ENCODE measurements at regions not wholly inside any gene's neighbourhood (a gene's known extent, or its start where the extent isn't known, plus 50 kb on each side); places are given as distances from the start of the nearest gene placed in this dataset.

GRCh38 chr6:71388068-71388744, 99.6 kb downstream of the OGFRL1 start:
- dilution Hi-C loops (cut with MboI; ENCODE audit: extremely low pct_ligation_motif_present, low sequenced_read_pairs), result loop anchor here (25.0 kb wide), 1 partner anchor 124 kb away; no protein-coding TSS in a partner anchor
- DNase-seq (ENCODE audit: low read depth, low spot score) (no peak), FAIRE-seq (no peak)
- Histone ChIP-seq H2AFZ (ENCODE audit: low read depth, low read length) (no peak overlapping the region), H3K27ac (ENCODE audit: insufficient read depth, low read depth, low read length) (no peak overlapping the region), H3K27me3 (ENCODE audit: control insufficient read depth in 2 of 2, insufficient read depth in 2 of 2, low read length in 2 of 2) (no peaks in the 10 kb centered on the region), H3K36me3 (ENCODE audit: control insufficient read depth in 2 of 2, extremely low read depth in 1 of 2, insufficient read depth in 2 of 2, low read length in 2 of 2) (peaks cover 0 to under 1% of the 10 kb centered on the region in 2 experiments), H3K4me1 (ENCODE audit: control insufficient read depth, extremely low read depth, insufficient read depth, low read length) (peaks cover 68% of the 10 kb centered on the region), H3K9me3 (replicated peaks; ENCODE audit: control insufficient read depth, insufficient read depth, low read length) (no peaks in the 10 kb centered on the region), H4K20me1 (replicated peaks; ENCODE audit: control insufficient read depth, extremely low read depth, insufficient read depth, low read length) (no peaks in the 10 kb centered on the region), H3K79me2 (ENCODE audit: control insufficient read depth, insufficient read depth, low read length) (peaks cover 46% of the 10 kb centered on the region), H3K9ac (replicated peaks; ENCODE audit: extremely low read depth, insufficient read depth, low read length) (no peak overlapping the region), H3K4me3 (replicated peaks in 1 of 3; ENCODE audit: insufficient read depth in 1 of 3, low read depth in 1 of 3, low read length in 3 of 3) (no peak overlapping the region), H3K9me1 (replicated peaks; ENCODE audit: control insufficient read depth, extremely low read depth, insufficient read depth, low read length) (no peaks in the 10 kb centered on the region), H3K4me2 (ENCODE audit: insufficient read depth, low read length) (no peak overlapping the region)
- TF ChIP-seq POLR2A (IDR thresholded peaks at IDR 0.05; ENCODE audit: low read depth, low read length), result no peak
- peak; percentile 12 for TF ChIP-seq JUN (IDR thresholded peaks at IDR 0.05; ENCODE audit: borderline replicate concordance, insufficient read depth, insufficient read length, low read depth)
- no peak for TF ChIP-seq CTCF (IDR thresholded peaks at IDR 0.05; ENCODE audit: extremely low read depth in 1 of 2, insufficient read depth in 1 of 2, low read depth in 1 of 2, low read length in 2 of 2)
- ChIA-PET CTCF (interaction anchor here (1.2 to 11.0 kb wide), 8 partner anchors 12 to 122 kb away, joined by 3 to 130 read pairs (median 6); no protein-coding TSS in a partner anchor), POLR2A (no interaction called here)
- BruUV-seq (replicated peaks), result no TSS peak
- intact Hi-C loops (cut with micrococcal nuclease), result loop anchor here (10.0 kb wide), 1 partner anchor 237 kb away; no protein-coding TSS in a partner anchor

DNA sequence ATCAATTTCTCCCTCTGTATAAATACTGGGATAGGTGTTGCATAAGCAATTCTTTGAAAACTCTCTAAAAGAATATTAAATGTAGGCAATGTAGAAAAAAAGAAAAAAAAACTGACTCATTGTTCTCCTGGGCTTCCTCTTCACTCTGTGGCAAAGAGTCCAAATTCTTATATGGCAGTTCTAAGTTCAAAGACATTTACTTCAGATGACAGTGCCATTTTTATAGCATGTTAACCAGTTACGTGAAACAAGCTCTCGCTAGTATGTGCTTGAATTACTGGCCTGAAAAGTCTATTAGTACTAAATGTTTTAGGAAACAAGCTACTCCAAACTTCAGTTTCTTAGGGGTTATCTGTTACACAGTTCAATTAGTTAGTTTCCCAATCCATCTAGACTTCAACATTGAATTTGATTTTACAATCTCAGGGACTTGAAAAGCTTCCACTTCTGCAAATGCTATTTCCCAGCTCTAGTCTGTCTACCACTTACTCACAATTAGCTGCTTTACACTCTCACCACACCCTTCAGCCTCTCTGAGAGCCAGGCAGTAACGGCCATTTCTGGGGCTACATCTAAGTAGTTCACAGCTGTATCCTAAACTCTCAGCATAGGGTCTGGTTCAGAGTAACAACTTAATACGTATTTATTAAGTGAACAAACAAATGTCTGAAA, 100.4 kb downstream of the OGFRL1 start:
- Histone ChIP-seq H3K9me1 (replicated peaks; ENCODE audit: control insufficient read depth, extremely low read depth, insufficient read depth, low read length) (no peaks in the 10 kb centered on the region), H3K79me2 (ENCODE audit: control insufficient read depth, insufficient read depth, low read length) (peaks cover 44% of the 10 kb centered on the region), H2AFZ (ENCODE audit: low read depth, low read length) (no peak overlapping the region), H3K27me3 (ENCODE audit: control insufficient read depth in 2 of 2, insufficient read depth in 2 of 2, low read length in 2 of 2) (no peaks in the 10 kb centered on the region), H3K36me3 (ENCODE audit: control insufficient read depth in 2 of 2, extremely low read depth in 1 of 2, insufficient read depth in 2 of 2, low read length in 2 of 2) (no peaks in the 10 kb centered on the region), H3K9me3 (replicated peaks; ENCODE audit: control insufficient read depth, insufficient read depth, low read length) (no peaks in the 10 kb centered on the region), H4K20me1 (replicated peaks; ENCODE audit: control insufficient read depth, extremely low read depth, insufficient read depth, low read length) (no peaks in the 10 kb centered on the region), H3K4me1 (ENCODE audit: control insufficient read depth, extremely low read depth, insufficient read depth, low read length) (peaks cover 76% of the 10 kb centered on the region), H3K4me3 (replicated peaks in 1 of 3; ENCODE audit: insufficient read depth in 1 of 3, low read depth in 1 of 3, low read length in 3 of 3) (no peak overlapping the region), H3K4me2 (ENCODE audit: insufficient read depth, low read length) (peak overlapping the region; percentile 30), H3K27ac (ENCODE audit: insufficient read depth, low read depth, low read length) (no peak overlapping the region), H3K9ac (replicated peaks; ENCODE audit: extremely low read depth, insufficient read depth, low read length) (no peak overlapping the region)
- FAIRE-seq (no peak), DNase-seq (ENCODE audit: low read depth, low spot score) (no peak)
- dilution Hi-C loops (cut with MboI; ENCODE audit: extremely low pct_ligation_motif_present, low sequenced_read_pairs) (loop anchor here (25.0 kb wide), 1 partner anchor 123 kb away; no protein-coding TSS in a partner anchor), intact Hi-C loops (cut with micrococcal nuclease) (loop anchor here (10.0 kb wide), 1 partner anchor 236 kb away; no protein-coding TSS in a partner anchor)
- no TSS peak for BruUV-seq (replicated peaks)
- ChIA-PET POLR2A (no interaction called here), CTCF (interaction anchor here (0.6 to 11.0 kb wide), 9 partner anchors 11 to 121 kb away, joined by 3 to 130 read pairs (median 4); no protein-coding TSS in a partner anchor)
- TF ChIP-seq EZH2 (IDR thresholded peaks at IDR 0.05; ENCODE audit: borderline replicate concordance, low read depth, low read length, severe bottlenecking) (no peak), CTCF (IDR thresholded peaks at IDR 0.05; ENCODE audit: extremely low read depth in 1 of 2, insufficient read depth in 1 of 2, low read depth in 1 of 2, low read length in 2 of 2) (no peak), MYC (IDR thresholded peaks at IDR 0.05; ENCODE audit: low read depth, low read length) (no peak), POLR2A (IDR thresholded peaks at IDR 0.05; ENCODE audit: low read depth, low read length) (no peak), POLR2AphosphoS5 (IDR thresholded peaks at IDR 0.05; ENCODE audit: insufficient read depth, low read depth, low read length) (no peak), GATA2 (IDR thresholded peaks at IDR 0.05; ENCODE audit: insufficient read depth, insufficient read length, low read depth, low read length) (no peak), MAX (IDR thresholded peaks at IDR 0.05; ENCODE audit: insufficient read depth, insufficient read length) (no peak), JUN (IDR thresholded peaks at IDR 0.05; ENCODE audit: borderline replicate concordance, insufficient read depth, insufficient read length, low read depth) (no peak), FOS (IDR thresholded peaks at IDR 0.05; ENCODE audit: borderline replicate concordance, insufficient read depth, low read length) (no peak)
